IPS-18c (cell line): ENCODE measurements at regions not wholly inside any gene's neighbourhood (a gene's known extent, or its start where the extent isn't known, plus 50 kb on each side); places are given as distances from the start of the nearest gene placed in this dataset.

Experiments used
- H3K4me3 ChIP-seq: 2 replicates; pipeline ENCODE4 v1.7.0; 2013; ENCODE audit warnings: low read depth, mild to moderate bottlenecking, low read length, moderate library complexity; ENCODE audit not compliant: insufficient read depth
- H3K9me3 ChIP-seq: one replicate; pipeline ENCODE4 v1.6.1; 2013; ENCODE audit warnings: mild to moderate bottlenecking, low read length, moderate library complexity; ENCODE audit not compliant: control insufficient read depth, insufficient read depth

DNA sequence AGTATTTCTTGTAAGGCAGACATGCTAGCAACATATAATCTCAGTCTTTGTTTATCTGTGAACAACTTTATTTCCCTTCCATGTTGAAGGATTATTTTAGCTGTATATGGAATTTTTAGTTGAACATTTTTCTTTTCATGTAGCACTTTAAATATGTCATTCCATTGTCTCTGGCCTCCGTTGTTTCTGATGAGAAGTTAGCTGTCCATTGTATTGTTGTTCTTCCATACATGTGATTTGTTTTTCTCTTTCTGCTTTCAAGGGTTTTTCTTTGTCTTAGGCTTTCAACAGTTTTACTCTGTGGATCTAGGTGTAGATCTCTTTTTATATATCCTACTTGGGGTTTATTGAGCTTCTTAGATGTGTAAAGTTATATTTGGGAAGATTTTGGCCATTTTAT lies 66.3 kb upstream of the COMTD1 start:
- no peak overlapping the region for H3K4me3 ChIP-seq
- H3K9me3 ChIP-seq: peaks cover 2% of the 10 kb centered on the region

- Histone ChIP-seq H3K4me3 (no peak overlapping the region), H3K9me3 (no peaks in the 10 kb centered on the region)
These were observed 61.4 kb upstream of the COMTD1 start for GRCh38 chr10:75297021-75297599.

DNA sequence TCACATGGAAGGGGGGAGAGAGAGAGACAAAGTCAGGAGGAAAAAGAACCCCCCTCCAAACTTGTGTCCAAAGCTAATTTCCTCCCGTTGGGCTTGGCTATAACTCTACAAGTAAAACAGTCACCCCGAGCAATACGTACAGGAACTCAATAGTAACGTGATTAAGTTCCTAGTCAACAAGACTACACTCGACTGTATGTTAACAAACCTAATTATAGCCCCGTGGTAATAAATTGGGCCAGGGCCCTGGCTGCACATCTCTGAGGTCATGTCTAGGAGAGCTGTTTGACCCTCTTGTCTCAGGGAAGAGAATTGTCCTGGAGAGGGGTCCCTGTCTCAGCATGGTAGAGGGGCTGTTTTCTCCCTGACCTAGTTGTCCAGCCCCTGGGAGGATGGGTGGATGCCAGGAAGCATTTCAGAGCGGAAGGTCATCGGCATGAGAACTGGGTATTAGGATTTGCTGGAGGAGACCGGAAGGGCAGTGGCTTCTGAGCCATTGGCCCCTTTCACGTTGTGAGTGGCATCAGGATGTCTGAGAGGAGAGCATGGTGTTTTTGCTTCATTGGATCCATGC lies 60.2 kb upstream of the COMTD1 start:
- H3K4me3 ChIP-seq: no peak overlapping the region

GRCh38 chr10:75294866-75295701 lies 59.3 kb upstream of the COMTD1 start:
- Histone ChIP-seq H3K9me3 (no peaks in the 10 kb centered on the region), H3K4me3 (peak overlapping the region; percentile 53)

More for the DNA sequence above, 60.2 kb upstream of the COMTD1 start:
- H3K9me3 ChIP-seq: no peaks in the 10 kb centered on the region

DNA sequence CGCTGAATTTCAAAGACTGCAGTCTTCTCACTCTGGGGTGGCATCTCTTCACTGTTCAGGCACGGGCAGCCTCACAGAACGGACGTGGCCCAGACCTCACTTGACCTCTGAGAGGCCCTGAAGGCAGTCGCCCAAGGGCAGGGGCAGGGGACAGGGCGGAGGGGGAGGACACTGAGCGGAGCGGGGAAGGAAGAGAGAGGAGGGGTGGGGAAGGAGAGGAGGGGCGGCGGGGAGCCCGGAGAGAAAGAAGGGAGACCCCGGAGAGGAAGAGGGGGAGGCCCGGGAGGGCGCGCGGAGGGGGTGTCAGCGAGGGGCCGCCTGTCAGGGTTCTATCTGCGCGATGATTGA lies 58.7 kb upstream of the COMTD1 start:
- Histone ChIP-seq H3K4me3 (peak overlapping the region; percentile 53), H3K9me3 (no peaks in the 10 kb centered on the region)

DNA sequence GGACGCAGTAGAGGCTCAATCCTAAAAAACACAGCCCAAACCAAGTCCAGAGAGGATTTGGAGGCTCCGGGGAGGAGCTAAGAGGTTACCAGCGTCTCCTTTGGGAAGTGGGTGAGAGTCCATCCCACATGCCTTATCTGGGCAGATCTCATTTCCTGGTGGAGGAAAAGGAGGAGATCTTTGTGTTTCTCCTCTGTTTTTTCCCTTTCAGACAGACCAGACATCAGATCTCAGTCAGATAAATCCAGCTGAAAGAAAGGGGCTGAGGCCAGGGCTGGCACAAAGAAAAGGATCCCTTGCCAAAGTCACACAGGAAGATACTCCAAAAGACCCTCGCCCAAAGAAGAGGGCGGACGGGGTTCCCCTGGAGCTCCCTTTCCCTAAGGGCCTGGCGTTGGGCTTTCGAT lies 58.3 kb upstream of the COMTD1 start:
- no peak overlapping the region; the same call in 1 of the 2 replicates for H3K4me3 ChIP-seq
- H3K9me3 ChIP-seq: no peaks in the 10 kb centered on the region

GRCh38 chr10:75293446-75293820 lies 57.7 kb upstream of the COMTD1 start:
- no peaks in the 10 kb centered on the region for H3K9me3 ChIP-seq

DNA sequence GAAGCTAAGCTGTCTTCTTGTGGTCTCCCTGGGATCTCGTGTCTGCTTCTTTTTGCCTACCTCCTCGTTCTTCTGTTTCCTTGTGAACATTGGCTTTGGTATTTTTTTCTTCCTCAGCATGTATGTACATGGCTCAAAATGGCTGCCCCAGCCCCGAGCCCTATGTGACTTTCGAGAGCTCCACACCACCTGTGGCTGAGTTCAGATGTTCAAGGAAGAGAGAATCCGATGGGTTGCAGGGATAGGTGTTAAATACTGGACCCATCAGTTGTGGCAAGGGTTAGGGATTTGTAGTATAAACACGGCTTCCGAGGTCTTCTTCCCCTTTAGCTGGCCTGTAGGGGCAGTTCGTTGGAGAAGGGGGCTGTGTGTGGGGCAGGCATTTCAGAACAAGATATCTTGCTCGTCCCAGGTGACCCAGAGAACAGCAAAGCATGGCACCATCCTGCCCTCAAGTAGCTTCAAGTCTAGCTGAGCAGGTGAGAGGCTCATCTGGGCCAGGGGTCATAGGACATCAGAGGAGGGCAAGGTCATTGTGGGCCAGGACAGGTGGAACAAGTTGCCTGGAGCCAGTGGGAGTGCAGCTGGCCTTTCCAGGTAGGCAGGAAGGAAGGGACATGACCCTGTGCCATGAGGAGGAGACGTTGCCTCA lies 57.2 kb upstream of the COMTD1 start:
- no peak overlapping the region for H3K4me3 ChIP-seq
- H3K9me3 ChIP-seq: no peaks in the 10 kb centered on the region

More at GRCh38 chr10:75293446-75293820, 57.7 kb upstream of the COMTD1 start:
- no peak overlapping the region for H3K4me3 ChIP-seq

GRCh38 chr10:75291805-75292204 lies 56.0 kb upstream of the COMTD1 start:
- Histone ChIP-seq H3K9me3 (no peaks in the 10 kb centered on the region), H3K4me3 (no peak overlapping the region)

DNA sequence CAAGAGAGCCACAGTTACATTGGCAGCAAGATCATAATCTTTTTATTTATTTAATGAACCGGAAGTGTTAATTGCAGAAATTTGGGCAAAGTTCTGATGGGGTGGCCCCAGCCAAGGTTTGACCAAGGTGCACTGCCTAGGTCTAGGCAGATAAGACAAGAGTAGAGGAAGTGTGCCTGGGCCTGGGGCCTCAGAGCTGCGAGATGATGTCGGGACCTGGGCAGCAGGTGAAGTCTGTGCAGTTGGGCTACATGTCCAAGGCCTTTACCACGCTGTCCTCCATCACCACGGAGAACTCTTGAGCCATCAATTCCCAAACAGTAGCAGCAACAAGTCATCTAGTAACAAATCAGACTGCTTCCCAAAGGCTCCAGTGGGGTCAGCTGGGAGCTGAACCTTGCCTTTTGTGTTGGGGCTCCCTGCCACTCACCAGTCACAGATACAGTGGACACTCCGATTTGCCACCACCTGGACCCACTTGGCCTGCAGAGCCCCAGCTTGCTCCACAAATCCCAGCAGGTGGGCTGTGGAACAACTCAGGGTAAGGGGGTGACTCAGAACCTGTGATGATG lies 52.5 kb upstream of the COMTD1 start:
- H3K9me3 ChIP-seq: no peaks in the 10 kb centered on the region
- no peak overlapping the region for H3K4me3 ChIP-seq

- no peaks in the 10 kb centered on the region for H3K9me3 ChIP-seq
- H3K4me3 ChIP-seq: no peak overlapping the region
These were observed 51.9 kb upstream of the COMTD1 start for GRCh38 chr10:75287697-75288096.

DNA sequence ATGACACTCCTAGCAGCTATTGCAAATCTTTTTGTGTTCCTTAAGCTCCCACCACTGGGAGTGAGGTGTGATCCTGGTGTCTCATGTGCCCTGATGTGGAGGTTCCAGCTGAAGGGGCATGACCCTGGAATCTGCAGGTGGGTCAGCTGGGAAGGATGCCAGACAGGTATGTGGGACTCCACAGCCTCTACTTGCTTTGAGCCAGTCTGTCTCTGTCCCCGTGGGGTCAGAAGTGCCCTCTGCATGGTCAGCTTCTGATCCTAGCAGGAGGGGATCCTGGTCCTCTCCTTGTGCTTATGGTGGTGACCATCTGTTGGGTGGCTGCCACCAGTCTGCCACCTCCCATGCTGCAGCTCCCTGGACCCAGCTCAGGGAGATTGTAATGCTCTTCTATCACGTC lies 51.1 kb upstream of the COMTD1 start:
- H3K4me3 ChIP-seq: no peak overlapping the region
- no peaks in the 10 kb centered on the region for H3K9me3 ChIP-seq
